Activated T-cell treated with anti-CD3 and anti-CD28 coated beads, Interleukin-2, amount 50 U/mL, for 48 hours (primary cell): ENCODE measurements at regions not wholly inside any gene's neighbourhood (a gene's known extent, or its start where the extent isn't known, plus 50 kb on each side); places are given as distances from the start of the nearest gene placed in this dataset.
"Not testable (repeated sequence)": the region's sequence is repeated elsewhere in the genome, so short reads cannot be mapped to it uniquely, and the experiment has no call there.

Experiments
- DNase-seq, 2 experiments: peaks; one replicate each; pipeline ENCODE4 v3.0.0-alpha.2; 2020

- no peak for DNase-seq
Measured at GRCh38 chr19:30281906-30282305, 90.3 kb upstream of the ZNF536 start.

GRCh38 chr19:30283556-30283955 lies 88.6 kb upstream of the ZNF536 start:
- DNase-seq, result no peak

- no peak for DNase-seq
Measured at GRCh38 chr19:30284209-30284608, 88.0 kb upstream of the ZNF536 start.

- no peak for DNase-seq
Measured at GRCh38 chr19:30284885-30285284, 87.3 kb upstream of the ZNF536 start.

GRCh38 chr19:30286378-30286777 lies 85.8 kb upstream of the ZNF536 start:
- no peak for DNase-seq

- no peak for DNase-seq
Measured at GRCh38 chr19:30287259-30287658, 84.9 kb upstream of the ZNF536 start.

- no peak for DNase-seq
Measured at GRCh38 chr19:30287973-30288372, 84.2 kb upstream of the ZNF536 start.

GRCh38 chr19:30288911-30289310 lies 83.3 kb upstream of the ZNF536 start:
- DNase-seq, result no peak

GRCh38 chr19:30289336-30289735 lies 82.8 kb upstream of the ZNF536 start:
- DNase-seq, result no peak

- DNase-seq, result not testable (repeated sequence)
Measured at GRCh38 chr19:30290805-30291204, 81.4 kb upstream of the ZNF536 start.

GRCh38 chr19:30293051-30293785 lies 79.0 kb upstream of the ZNF536 start:
- no peak for DNase-seq

- DNase-seq, result no peak
Measured at GRCh38 chr19:30297969-30298368, 74.2 kb upstream of the ZNF536 start.

GRCh38 chr19:30303131-30303654 lies 69.0 kb upstream of the ZNF536 start:
- DNase-seq, result no peak

- no peak for DNase-seq
Measured at GRCh38 chr19:30304540-30304939, 67.6 kb upstream of the ZNF536 start.

- no peak for DNase-seq
Measured at GRCh38 chr19:30305346-30306060, 66.7 kb upstream of the ZNF536 start.

GRCh38 chr19:30307191-30307974 lies 64.8 kb upstream of the ZNF536 start:
- no peak for DNase-seq

GRCh38 chr19:30309176-30309575 lies 63.0 kb upstream of the ZNF536 start:
- no peak for DNase-seq

GRCh38 chr19:30309905-30310601 lies 62.1 kb upstream of the ZNF536 start:
- DNase-seq, result no peak

- no peak for DNase-seq
Measured at GRCh38 chr19:30310602-30311263, 61.5 kb upstream of the ZNF536 start.

- no peak for DNase-seq
Measured at GRCh38 chr19:30311911-30312310, 60.3 kb upstream of the ZNF536 start.

- no peak for DNase-seq
Measured at GRCh38 chr19:30312582-30313352, 59.4 kb upstream of the ZNF536 start.
